ENCODE measurements at regions not wholly inside any gene's neighbourhood (a gene's known extent, or its start where the extent isn't known, plus 50 kb on each side); places are given as distances from the start of the nearest gene placed in this dataset.

GRCh38 chr3:10645800-10646199, 140.4 kb upstream of the ATP2B2 start:
- no peak for TF ChIP-seq PRDM15 (CRISPR knock-in tag; IDR thresholded peaks at IDR 0.05)
- TF ChIP-seq MAX (CRISPR knock-in tag; IDR thresholded peaks at IDR 0.05): no peak
- TF ChIP-seq ETV6 (CRISPR knock-in tag; IDR thresholded peaks at IDR 0.05): no peak
- TF ChIP-seq GABPB1 (CRISPR knock-in tag; IDR thresholded peaks at IDR 0.05): no peak
- TF ChIP-seq NR1H2 (CRISPR knock-in tag; IDR thresholded peaks at IDR 0.05): no peak
- TF ChIP-seq CTCF (IDR thresholded peaks at IDR 0.05): no peak
